DMS53 treated with DMSO at 0.1 percent for 48 hours (cell line): ENCODE measurements at regions not wholly inside any gene's neighbourhood (a gene's known extent, or its start where the extent isn't known, plus 50 kb on each side); places are given as distances from the start of the nearest gene placed in this dataset.
"Not testable (repeated sequence)": the region's sequence is repeated elsewhere in the genome, so short reads cannot be mapped to it uniquely, and the experiment has no call there.

Experiments used
- DNase-seq: peaks from one replicate; lab custom pipeline; 2025; ENCODE audit not compliant: unreplicated experiment; lab: John Stamatoyannopoulos, UW

- no peak for DNase-seq
These were observed 510.0 kb upstream of the GRAMD2B start for GRCh38 chr5:125913200-125913599.

DNA sequence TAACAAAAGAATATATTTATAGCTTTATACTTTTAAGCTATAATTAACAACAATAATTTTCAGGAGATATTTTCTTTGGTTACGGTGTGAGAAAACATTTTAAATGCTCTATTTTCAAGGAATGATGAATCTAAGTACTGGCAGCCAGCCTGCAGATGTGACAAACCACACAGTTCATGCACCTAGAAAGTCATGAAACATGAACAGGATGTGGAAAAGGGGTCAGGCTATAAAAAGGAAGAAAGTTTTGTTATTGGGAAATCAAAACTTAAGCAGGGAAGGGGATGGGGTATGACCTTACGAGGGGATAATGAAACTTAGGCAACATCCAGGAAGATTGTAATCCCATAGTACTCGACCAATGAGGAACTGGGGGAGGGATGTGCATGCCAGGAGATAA lies 508.7 kb upstream of the GRAMD2B start:
- DNase-seq, result no peak

- DNase-seq, result not testable (repeated sequence)
These were observed 499.3 kb upstream of the GRAMD2B start for GRCh38 chr5:125923958-125924357.

DNA sequence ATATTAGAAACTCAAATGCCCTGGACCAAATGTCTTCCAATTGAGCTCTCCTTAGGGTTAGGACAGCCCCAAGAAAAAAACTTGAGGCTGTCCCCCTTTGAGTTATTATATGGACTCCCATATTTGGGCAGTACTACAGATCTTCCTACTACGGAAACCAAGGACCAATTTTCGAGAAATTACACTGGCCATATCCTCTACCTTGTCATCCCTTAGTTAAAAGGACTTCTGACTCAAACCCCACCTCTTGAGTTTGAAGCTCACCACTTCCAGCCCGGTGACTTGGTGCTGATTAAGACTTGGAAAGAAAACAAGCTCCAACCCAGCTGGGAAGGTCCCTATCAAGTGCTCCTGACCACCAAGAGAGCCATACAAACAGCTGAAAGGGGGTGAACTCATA lies 497.0 kb upstream of the GRAMD2B start:
- DNase-seq, result no peak

DNA sequence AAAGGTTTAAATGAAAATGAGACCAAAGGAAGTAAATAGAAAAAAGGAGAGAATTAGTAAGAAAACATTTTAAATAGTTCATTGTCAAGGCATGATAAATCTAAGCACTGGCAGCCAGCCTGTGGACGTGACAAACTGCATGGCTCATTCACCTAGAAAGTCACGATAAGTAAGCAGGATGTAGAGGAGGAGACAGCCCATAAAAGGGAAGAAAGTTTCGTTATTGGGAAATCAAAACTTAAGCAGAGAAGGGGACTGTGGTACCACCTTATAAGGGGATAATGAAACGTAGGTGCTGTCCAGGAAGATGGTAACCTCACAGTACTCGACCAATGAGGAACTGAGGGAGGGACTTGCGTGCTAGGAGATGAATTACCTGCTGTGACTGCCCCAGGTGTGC lies 494.5 kb upstream of the GRAMD2B start:
- no peak for DNase-seq

- DNase-seq, result no peak
These were observed 473.1 kb upstream of the GRAMD2B start for GRCh38 chr5:125950012-125950615.

GRCh38 chr5:125961150-125961549 lies 462.1 kb upstream of the GRAMD2B start:
- DNase-seq, result no peak

DNA sequence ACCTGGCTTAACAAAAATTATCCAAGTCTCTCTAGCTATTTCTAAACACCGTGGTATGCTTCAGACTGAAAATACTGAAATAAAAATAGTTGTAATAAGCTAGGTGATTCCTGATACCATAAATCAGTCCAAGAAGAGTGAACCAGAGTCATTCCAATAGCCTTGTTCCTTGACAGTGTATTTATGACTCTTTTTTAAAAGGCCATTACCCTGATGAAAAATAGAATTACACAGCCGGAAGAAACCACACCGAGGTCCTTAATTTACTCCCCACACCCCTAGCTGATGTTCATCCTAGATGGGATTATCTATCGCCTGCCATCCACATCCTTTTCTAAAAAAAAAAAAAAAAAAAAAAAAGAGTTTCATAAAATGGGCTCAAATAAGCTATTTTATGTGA lies 457.6 kb upstream of the GRAMD2B start:
- DNase-seq, result no peak

GRCh38 chr5:125967576-125967975 lies 455.6 kb upstream of the GRAMD2B start:
- no peak for DNase-seq

- DNase-seq, result no peak
These were observed 454.0 kb upstream of the GRAMD2B start for GRCh38 chr5:125969011-125969813.

DNA sequence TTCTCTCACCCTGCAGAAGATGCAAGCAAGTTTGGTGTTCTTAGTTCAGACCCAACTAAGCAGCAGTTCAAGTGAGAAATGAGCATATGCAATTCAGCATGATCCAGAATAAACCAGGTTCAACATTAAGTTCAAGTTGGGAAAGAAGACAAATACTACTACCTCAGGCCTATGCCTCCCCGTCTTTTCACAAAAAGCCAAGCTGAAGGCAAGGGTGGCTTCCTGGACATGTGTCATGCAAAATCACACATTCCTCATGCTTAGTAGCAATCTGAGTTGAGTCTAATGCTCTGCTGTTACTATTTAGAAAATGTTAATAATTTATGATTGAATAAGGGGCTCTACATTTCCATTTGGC lies 453.4 kb upstream of the GRAMD2B start:
- DNase-seq, result no peak

GRCh38 chr5:125970631-125971307 lies 452.4 kb upstream of the GRAMD2B start:
- no peak for DNase-seq

DNA sequence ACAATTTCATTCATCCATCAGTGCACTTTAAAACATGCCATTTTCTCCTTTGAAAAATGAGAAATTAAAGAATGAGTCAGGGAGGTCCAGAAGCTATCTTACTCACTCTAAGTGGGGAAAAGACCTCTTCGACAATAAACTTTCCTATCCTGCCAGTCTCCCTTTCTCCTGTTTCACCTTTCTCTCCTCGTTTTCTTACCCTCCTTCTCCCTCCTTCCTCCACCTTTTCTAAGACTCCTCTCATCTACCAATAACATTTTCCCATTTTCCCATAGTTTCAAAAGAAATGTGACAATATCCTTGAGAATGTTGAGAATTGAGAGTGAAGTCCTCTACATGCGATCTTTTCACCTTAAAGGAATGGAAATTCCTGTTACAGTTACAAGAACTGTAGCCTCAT lies 450.5 kb upstream of the GRAMD2B start:
- no peak for DNase-seq

DNA sequence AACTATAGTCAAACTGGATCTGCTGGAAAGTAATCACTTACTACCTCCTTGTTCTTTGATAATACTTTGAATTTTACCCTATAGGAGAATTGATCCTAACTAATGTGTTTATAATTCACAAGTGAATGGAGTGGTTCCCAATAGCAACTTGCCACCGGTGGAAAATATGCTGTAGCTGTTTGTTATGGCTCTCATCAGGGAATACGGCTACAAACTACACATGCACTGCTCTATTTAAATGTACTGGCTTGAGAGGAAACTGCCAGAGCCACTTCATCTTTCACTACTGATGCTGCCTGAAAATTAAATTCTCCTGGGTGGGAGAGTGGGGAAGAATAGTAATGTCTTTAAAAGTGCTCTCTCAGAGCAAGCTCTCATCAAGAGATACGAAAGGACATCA lies 448.5 kb upstream of the GRAMD2B start:
- DNase-seq, result no peak

DNA sequence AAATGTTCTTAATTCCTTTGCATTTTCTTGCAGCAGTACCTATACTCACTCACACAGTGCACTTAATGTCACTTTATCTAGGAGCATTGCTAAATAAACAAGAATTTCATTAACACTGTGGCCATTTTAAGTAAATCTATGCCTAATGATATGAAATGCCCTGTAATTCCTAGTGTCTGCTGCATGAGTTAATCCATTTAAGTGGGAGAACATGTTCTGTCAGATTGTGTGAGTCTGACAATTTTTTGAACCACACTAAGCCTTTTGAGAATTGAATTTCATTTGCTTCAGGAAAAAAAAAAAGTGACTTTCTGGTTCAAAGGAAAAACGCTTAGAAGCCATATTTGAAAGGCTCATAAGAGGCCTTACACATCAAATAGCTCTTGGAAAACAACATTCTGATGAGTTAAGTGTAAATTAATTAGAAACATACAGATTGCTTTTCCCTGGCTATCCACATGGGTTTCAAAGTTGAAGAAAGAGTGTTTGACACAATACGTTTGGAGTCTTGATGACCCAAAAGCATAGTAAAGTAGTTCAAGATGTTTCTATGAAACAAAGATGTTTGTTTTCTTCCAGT lies 446.7 kb upstream of the GRAMD2B start:
- DNase-seq, result no peak

GRCh38 chr5:125978015-125978414 lies 445.2 kb upstream of the GRAMD2B start:
- no peak for DNase-seq

DNA sequence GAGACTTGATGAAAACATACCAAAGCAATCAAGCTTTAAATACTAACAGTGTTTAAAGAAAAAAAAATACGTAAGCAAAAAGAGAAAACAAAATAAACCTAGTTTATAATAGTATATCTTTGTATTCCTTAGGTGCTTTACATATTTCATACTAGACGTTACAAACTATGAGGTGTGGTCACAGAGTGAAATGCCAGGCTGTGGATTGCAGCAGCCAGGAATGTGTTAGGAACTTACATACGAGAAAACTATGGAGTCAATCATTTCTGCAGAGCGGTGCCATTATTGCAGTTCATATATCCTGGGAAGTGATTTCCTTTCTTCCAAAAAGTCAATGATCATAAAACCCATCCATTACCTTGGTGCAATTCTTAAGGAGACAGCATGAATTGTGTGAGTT lies 443.6 kb upstream of the GRAMD2B start:
- DNase-seq, result no peak

- no peak for DNase-seq
These were observed 442.2 kb upstream of the GRAMD2B start for GRCh38 chr5:125981016-125981415.

- DNase-seq, result no peak
These were observed 435.4 kb upstream of the GRAMD2B start for GRCh38 chr5:125987677-125988255.

- no peak for DNase-seq
These were observed 431.2 kb upstream of the GRAMD2B start for GRCh38 chr5:125992050-125992449.

DNA sequence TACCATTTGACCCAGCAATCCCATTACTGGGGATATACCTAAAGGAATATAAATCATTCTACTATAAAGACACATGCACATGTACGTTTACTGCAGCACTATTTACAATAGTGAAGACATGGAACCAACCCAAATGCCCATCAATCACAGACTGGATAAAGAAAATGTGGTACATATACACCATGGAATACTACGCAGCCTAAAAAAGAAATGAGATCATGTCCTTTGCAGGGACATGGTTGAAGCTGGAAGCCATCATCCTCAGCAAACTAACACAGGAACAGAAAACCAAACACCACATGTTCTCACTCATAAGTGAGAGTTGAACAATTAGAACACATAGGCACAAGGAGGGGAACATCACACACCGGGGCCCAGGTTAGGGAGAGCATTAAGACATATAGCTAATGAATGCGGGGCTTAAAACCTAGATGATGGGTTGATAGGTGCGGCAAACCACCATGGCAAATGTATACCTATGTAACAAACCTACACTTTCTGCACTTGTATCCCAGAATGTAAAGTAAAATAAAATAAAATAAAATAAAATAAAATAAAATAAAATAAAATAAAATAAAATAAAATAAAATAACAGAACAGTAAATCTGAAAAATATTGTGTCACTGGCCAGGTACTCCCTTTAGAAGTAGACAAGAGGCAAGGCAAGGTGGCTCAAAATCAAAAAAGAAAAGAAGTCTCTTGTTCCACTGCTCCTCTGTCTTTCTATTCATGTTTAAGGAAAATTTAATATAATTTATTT lies 423.8 kb upstream of the GRAMD2B start:
- DNase-seq, result not testable (repeated sequence)
